GM18507 (cell line): ENCODE measurements at regions not wholly inside any gene's neighbourhood (a gene's known extent, or its start where the extent isn't known, plus 50 kb on each side); places are given as distances from the start of the nearest gene placed in this dataset.
A peak's percentile ranks its signal among the peaks of the same experiment; 100 is the strongest.
"Not testable (repeated sequence)": the region's sequence is repeated elsewhere in the genome, so short reads cannot be mapped to it uniquely, and the experiment has no call there.

ENCODE experiments used
- DNase-seq: peaks from one replicate; pipeline ENCODE4 v3.0.0; 2011; ENCODE audit warnings: low read depth; ENCODE audit not compliant: insufficient read length; ENCODE audit errors: extremely low spot score
- FAIRE-seq: peaks from 2 replicates; lab custom pipeline; 2011; peaks lifted over from hg19 to GRCh38; lab: Jason Lieb, UNC

- no peak for DNase-seq
- FAIRE-seq: no peak
Observed at GRCh38 chr5:15132816-15133405, 261.3 kb upstream of the ANKH start.

GRCh38 chr5:15131909-15132308, 260.3 kb upstream of the ANKH start:
- FAIRE-seq (no peak), DNase-seq (no peak)

- no peak for FAIRE-seq
Observed at GRCh38 chr5:15124871-15125568, 253.4 kb upstream of the ANKH start.

GRCh38 chr5:15124461-15124860, 252.9 kb upstream of the ANKH start:
- DNase-seq (no peak), FAIRE-seq (no peak)

More at GRCh38 chr5:15124871-15125568, 253.4 kb upstream of the ANKH start:
- DNase-seq: no peak

- FAIRE-seq (no peak), DNase-seq (no peak)
Observed at GRCh38 chr5:15117688-15118087, 246.1 kb upstream of the ANKH start.

- no peak for FAIRE-seq
- no peak for DNase-seq
Observed at GRCh38 chr5:15116996-15117395, 245.4 kb upstream of the ANKH start.

- no peak for DNase-seq
- FAIRE-seq: no peak
Observed at GRCh38 chr5:15106530-15107283, 235.1 kb upstream of the ANKH start.

- FAIRE-seq (peak; percentile 82), DNase-seq (peak; percentile 3)
Observed at GRCh38 chr5:15105799-15106393, 234.3 kb upstream of the ANKH start.

- FAIRE-seq: no peak
- DNase-seq: no peak
Observed at GRCh38 chr5:15103864-15104263, 232.3 kb upstream of the ANKH start.

GRCh38 chr5:15103130-15103529, 231.6 kb upstream of the ANKH start:
- FAIRE-seq (no peak), DNase-seq (no peak)

- DNase-seq (no peak), FAIRE-seq (no peak)
Observed at GRCh38 chr5:15097552-15097951, 226.0 kb upstream of the ANKH start.

GRCh38 chr5:15096686-15097085, 225.1 kb upstream of the ANKH start:
- FAIRE-seq, DNase-seq: not testable (repeated sequence)

GRCh38 chr5:15092801-15093200, 221.2 kb upstream of the ANKH start:
- DNase-seq: no peak
- no peak for FAIRE-seq

- no peak for FAIRE-seq
Observed at GRCh38 chr5:15085671-15086070, 214.1 kb upstream of the ANKH start.

GRCh38 chr5:15082096-15082495, 210.5 kb upstream of the ANKH start:
- FAIRE-seq: no peak
- no peak for DNase-seq

More at GRCh38 chr5:15085671-15086070, 214.1 kb upstream of the ANKH start:
- no peak for DNase-seq

GRCh38 chr5:15080219-15080618, 208.6 kb upstream of the ANKH start:
- FAIRE-seq (no peak), DNase-seq (no peak)

GRCh38 chr5:15079566-15079965, 208.0 kb upstream of the ANKH start:
- no peak for FAIRE-seq
- no peak for DNase-seq

- DNase-seq (no peak), FAIRE-seq (no peak)
Observed at GRCh38 chr5:15074651-15075050, 203.1 kb upstream of the ANKH start.

GRCh38 chr5:15073453-15073852, 201.9 kb upstream of the ANKH start:
- no peak for FAIRE-seq
- no peak for DNase-seq

- FAIRE-seq (no peak), DNase-seq (no peak)
Observed at GRCh38 chr5:15070907-15071306, 199.3 kb upstream of the ANKH start.
